ES-I3 (cell line): ENCODE measurements at regions not wholly inside any gene's neighbourhood (a gene's known extent, or its start where the extent isn't known, plus 50 kb on each side); places are given as distances from the start of the nearest gene placed in this dataset.
"Not testable (repeated sequence)": the region's sequence is repeated elsewhere in the genome, so short reads cannot be mapped to it uniquely, and the experiment has no call there.

Source experiments
- H3K36me3 ChIP-seq: 2 replicates; pipeline ENCODE4 v1.6.1; 2013; ENCODE audit warnings: mild to moderate bottlenecking, low read length, control low read depth, moderate library complexity; ENCODE audit not compliant: insufficient read depth
- H3K4me1 ChIP-seq: 2 replicates; pipeline ENCODE4 v1.6.1; 2013; ENCODE audit warnings: mild to moderate bottlenecking, control low read depth, low read length; ENCODE audit not compliant: insufficient read depth
- H3K9ac ChIP-seq: 2 replicates; pipeline ENCODE4 v1.6.1; 2013; ENCODE audit warnings: low read depth, mild to moderate bottlenecking, low read length, moderate library complexity
- H3K9me3 ChIP-seq: 2 replicates; pipeline ENCODE4 v1.6.1; 2013; ENCODE audit warnings: mild to moderate bottlenecking, low read length, moderate library complexity; ENCODE audit not compliant: control insufficient read depth, insufficient read depth

GRCh38 chr14:40058901-40059897 lies 627.0 kb upstream of the FBXO33 start:
- Histone ChIP-seq H3K4me1 (no peaks in the 10 kb centered on the region), H3K9me3 (0 out of 2 replicates have a peak, but pooled peaks cover 3% of the 10 kb centered on the region), H3K36me3 (no peaks in the 10 kb centered on the region), H3K9ac (no peak overlapping the region)

- Histone ChIP-seq H3K4me1 (peaks cover 6% of the 10 kb centered on the region), H3K9me3 (no peaks in the 10 kb centered on the region)
These were observed 621.2 kb upstream of the FBXO33 start for GRCh38 chr14:40053416-40053815.

GRCh38 chr14:40028991-40029390 lies 596.8 kb upstream of the FBXO33 start:
- no peaks in the 10 kb centered on the region for H3K4me1 ChIP-seq
- no peaks in the 10 kb centered on the region for H3K9me3 ChIP-seq
- H3K9ac ChIP-seq, result no peak overlapping the region
- no peaks in the 10 kb centered on the region for H3K36me3 ChIP-seq

More at GRCh38 chr14:40053416-40053815, 621.2 kb upstream of the FBXO33 start:
- no peaks in the 10 kb centered on the region for H3K36me3 ChIP-seq
- H3K9ac ChIP-seq, result no peak overlapping the region

- no peaks in the 10 kb centered on the region for H3K9me3 ChIP-seq
- no peaks in the 10 kb centered on the region for H3K4me1 ChIP-seq
- H3K36me3 ChIP-seq, result no peaks in the 10 kb centered on the region
- no peak overlapping the region for H3K9ac ChIP-seq
These were observed 592.9 kb upstream of the FBXO33 start for GRCh38 chr14:40025101-40025500.

GRCh38 chr14:40010961-40011360 lies 578.7 kb upstream of the FBXO33 start:
- Histone ChIP-seq H3K4me1 (no peaks in the 10 kb centered on the region), H3K9me3 (no peaks in the 10 kb centered on the region), H3K9ac (no peak overlapping the region), H3K36me3 (no peaks in the 10 kb centered on the region)

GRCh38 chr14:40009771-40010170 lies 577.5 kb upstream of the FBXO33 start:
- no peaks in the 10 kb centered on the region for H3K4me1 ChIP-seq
- no peak overlapping the region for H3K9ac ChIP-seq
- no peaks in the 10 kb centered on the region for H3K9me3 ChIP-seq
- no peaks in the 10 kb centered on the region for H3K36me3 ChIP-seq

GRCh38 chr14:40008345-40008744 lies 576.1 kb upstream of the FBXO33 start:
- not testable (repeated sequence) for H3K36me3 ChIP-seq, H3K9me3 ChIP-seq, H3K4me1 ChIP-seq

GRCh38 chr14:40004871-40005500 lies 572.8 kb upstream of the FBXO33 start:
- Histone ChIP-seq H3K4me1 (no peaks in the 10 kb centered on the region), H3K9me3 (no peaks in the 10 kb centered on the region), H3K36me3 (no peaks in the 10 kb centered on the region), H3K9ac (no peak overlapping the region)

More at GRCh38 chr14:40008345-40008744, 576.1 kb upstream of the FBXO33 start:
- H3K9ac ChIP-seq, result not testable (repeated sequence)

GRCh38 chr14:40003773-40004172 lies 571.5 kb upstream of the FBXO33 start:
- Histone ChIP-seq H3K36me3 (no peaks in the 10 kb centered on the region), H3K9ac (no peak overlapping the region), H3K4me1 (no peaks in the 10 kb centered on the region), H3K9me3 (no peaks in the 10 kb centered on the region)

- Histone ChIP-seq H3K4me1 (no peaks in the 10 kb centered on the region), H3K9ac (no peak overlapping the region)
These were observed 566.6 kb upstream of the FBXO33 start for GRCh38 chr14:39998854-39999253.

GRCh38 chr14:39998114-39998513 lies 565.9 kb upstream of the FBXO33 start:
- no peaks in the 10 kb centered on the region for H3K36me3 ChIP-seq
- no peak overlapping the region for H3K9ac ChIP-seq
- H3K9me3 ChIP-seq, result no peaks in the 10 kb centered on the region
- no peaks in the 10 kb centered on the region for H3K4me1 ChIP-seq

More at GRCh38 chr14:39998854-39999253, 566.6 kb upstream of the FBXO33 start:
- no peaks in the 10 kb centered on the region for H3K36me3 ChIP-seq
- H3K9me3 ChIP-seq, result no peaks in the 10 kb centered on the region

GRCh38 chr14:39991041-39991440 lies 558.8 kb upstream of the FBXO33 start:
- H3K4me1 ChIP-seq, result no peaks in the 10 kb centered on the region
- H3K9ac ChIP-seq, result no peak overlapping the region
- H3K36me3 ChIP-seq, result no peaks in the 10 kb centered on the region

GRCh38 chr14:39988939-39989338 lies 556.7 kb upstream of the FBXO33 start:
- Histone ChIP-seq H3K36me3 (no peaks in the 10 kb centered on the region), H3K4me1 (no peaks in the 10 kb centered on the region), H3K9ac (no peak overlapping the region), H3K9me3 (no peaks in the 10 kb centered on the region)

More at GRCh38 chr14:39991041-39991440, 558.8 kb upstream of the FBXO33 start:
- H3K9me3 ChIP-seq, result no peaks in the 10 kb centered on the region

- H3K4me1 ChIP-seq, result no peaks in the 10 kb centered on the region
- no peak overlapping the region for H3K9ac ChIP-seq
- H3K36me3 ChIP-seq, result no peaks in the 10 kb centered on the region
- no peaks in the 10 kb centered on the region for H3K9me3 ChIP-seq
These were observed 552.1 kb upstream of the FBXO33 start for GRCh38 chr14:39984323-39984722.

- Histone ChIP-seq H3K9me3 (no peaks in the 10 kb centered on the region), H3K36me3 (no peaks in the 10 kb centered on the region), H3K9ac (no peak overlapping the region), H3K4me1 (no peaks in the 10 kb centered on the region)
These were observed 545.0 kb upstream of the FBXO33 start for GRCh38 chr14:39977198-39977597.
